GM12878 (cell line): ENCODE measurements at regions not wholly inside any gene's neighbourhood (a gene's known extent, or its start where the extent isn't known, plus 50 kb on each side); places are given as distances from the start of the nearest gene placed in this dataset.

Experiments
- ATAC-seq: fragments of 200-7000 bp; cut with Tn5 transposase; 3 replicates; pipeline ENCODE4 v1.9.1; 2020; ENCODE audit warnings: mild to moderate bottlenecking, moderate library complexity
- BruUV-seq: library from RNA; stranded (reverse); fragments of 400-500 nt; replicated peaks from 2 replicates; lab custom pipeline; 2021; lab: Mats Ljungman, UMichigan
- CTCF ChIA-PET: fragments of 300-600 bp; sonication (Branson Sonifier 250); formaldehyde crosslinking; extraction: SDS; loops from one replicate; lab custom pipeline; 2021; ENCODE audit warnings: inconsistent platforms; lab: Yijun Ruan, JAX
- POLR2A ChIA-PET: fragments of 350-600 bp; formaldehyde crosslinking; extraction: SDS; loops from one replicate; lab custom pipeline; 2021; ENCODE audit warnings: inconsistent platforms; lab: Charles Lee
- RAD21 ChIA-PET: fragments of 300-600 bp; sonication (Branson Sonifier 250); formaldehyde crosslinking; loops from one replicate; lab custom pipeline; 2023; ENCODE audit warnings: antibody characterized with exemption; ENCODE audit not compliant: unreplicated experiment; lab: Charles Lee
- SMC1A ChIA-PET: fragments of 300-600 bp; sonication (Branson Sonifier 250); formaldehyde crosslinking; loops from one replicate; lab custom pipeline; 2023; ENCODE audit not compliant: unreplicated experiment, uncharacterized antibody; lab: Charles Lee
- DNase-seq: peaks from one replicate; pipeline ENCODE4 v3.0.0-alpha.2; 2011; ENCODE audit warnings: low read depth, low spot score
- FAIRE-seq: peaks from 3 replicates; lab custom pipeline; 2011; peaks lifted over from hg19 to GRCh38; lab: Jason Lieb, UNC
- H2AFZ ChIP-seq: 2 replicates; pipeline ENCODE4 v1.6.0; 2011; ENCODE audit warnings: low read depth, low read length, control low read depth; ENCODE audit not compliant: control insufficient read depth
- H3K27ac ChIP-seq: 2 replicates; pipeline ENCODE4 v1.5.1; 2011; ENCODE audit warnings: control low read depth; ENCODE audit not compliant: control insufficient read depth, insufficient read depth
- H3K27me3 ChIP-seq, 2 experiments: replicated peaks in 1 of 2; 2 replicates each; pipeline versions ENCODE4 v1.6.0 to v1.6.1; 2011; ENCODE audit warnings: low read length in 1 of 2; ENCODE audit not compliant: control insufficient read depth in 2 of 2, insufficient read depth in 2 of 2
- H3K36me3 ChIP-seq, 2 experiments: 2 replicates each; pipeline ENCODE4 v1.5.1; 2011; ENCODE audit warnings: low read length in 1 of 2; ENCODE audit not compliant: control insufficient read depth in 2 of 2, insufficient read depth in 2 of 2
- H3K4me1 ChIP-seq: 2 replicates; pipeline ENCODE4 v1.6.1; 2011; ENCODE audit warnings: mild to moderate bottlenecking, low read length, moderate library complexity, mixed read lengths; ENCODE audit not compliant: control insufficient read depth, insufficient read depth
- H3K4me2 ChIP-seq: 2 replicates; pipeline ENCODE4 v1.6.0; 2011; ENCODE audit warnings: control low read depth; ENCODE audit not compliant: control insufficient read depth, insufficient read depth
- H3K4me3 ChIP-seq: fragments of 200-600 bp; sonication (generic); 2 replicates; pipeline ENCODE4 v1.5.1; 2016
- H3K79me2 ChIP-seq: 2 replicates; pipeline ENCODE4 v1.6.0; 2011; ENCODE audit warnings: low read length; ENCODE audit not compliant: control insufficient read depth, insufficient read depth
- H3K9ac ChIP-seq: 2 replicates; pipeline ENCODE4 v1.8.0; 2011; ENCODE audit warnings: low read length, control low read depth, mixed read lengths; ENCODE audit not compliant: control insufficient read depth, insufficient read depth
- H3K9me3 ChIP-seq: replicated peaks from 3 replicates; pipeline ENCODE4 v1.5.1; 2011; ENCODE audit warnings: mild to moderate bottlenecking, low read length; ENCODE audit not compliant: control insufficient read depth, insufficient read depth
- H4K20me1 ChIP-seq: 2 replicates; pipeline ENCODE4 v1.6.0; 2011; ENCODE audit not compliant: control insufficient read depth, insufficient read depth
- E2F4 ChIP-seq: IDR thresholded peaks from 2 replicates; pipeline ENCODE4 v1.6.1; 2012; ENCODE audit warnings: low read depth, low read length, improper control_type of control experiment
- HCFC1 ChIP-seq: fragments of 150-350 bp; IDR thresholded peaks from 2 replicates; pipeline ENCODE4 v1.6.1; 2014; ENCODE audit warnings: low read length
- SREBF2 ChIP-seq: IDR thresholded peaks from 2 replicates; pipeline ENCODE4 v1.6.1; 2012; ENCODE audit warnings: mild to moderate bottlenecking, low read length
- ZBED1 ChIP-seq: IDR thresholded peaks from 2 replicates; pipeline ENCODE4 v1.6.1; 2016; ENCODE audit warnings: borderline replicate concordance
- ZBTB4 ChIP-seq: fragments of 450-650 bp; formaldehyde crosslinking; IDR thresholded peaks from 2 replicates; pipeline ENCODE4 v1.4.0; 2022; ENCODE audit warnings: mild to moderate bottlenecking, moderate library complexity
- ZNF24 ChIP-seq: fragments of 450-650 bp; IDR thresholded peaks from 2 replicates; pipeline ENCODE4 v1.6.1; 2017; ENCODE audit warnings: antibody characterized with exemption, mild to moderate bottlenecking
- WGBS: methylation state at CpG from one replicate; pipeline ENCODE4 v1.1.6; 2016; ENCODE audit warnings: low lambda C conversion rate; ENCODE audit not compliant: insufficient replicate concordance, insufficient coverage; ENCODE audit errors: missing lambda C conversion rate; 5-methylcytosine and 5-hydroxymethylcytosine counted together
- in situ Hi-C: fragments of 300-500 bp; cut with MboI; formaldehyde crosslinking; loops from 9 replicates; pipeline ENCODE4 v1.14.3; 2018; ENCODE audit warnings: mixed read lengths
- intact Hi-C: fragments of 100-400 bp; cut with micrococcal nuclease; formaldehyde crosslinking; loops from one replicate; pipeline ENCODE4 v1.14.2; 2022; ENCODE audit not compliant: unreplicated experiment
- TF ChIP-seq, protein P1 (sequence below): fragments of 450-650 bp; formaldehyde crosslinking; IDR thresholded peaks from 2 replicates; pipeline ENCODE4 v1.5.0; 2022; ENCODE audit warnings: mild to moderate bottlenecking, missing genetic modification characterization

- DNase-seq (no peak), ATAC-seq (no peak), FAIRE-seq (no peak)
- ChIA-PET POLR2A (no interaction called here), SMC1A (interaction anchor here (1.9 kb wide), 1 partner anchor 18 kb away, joined by 4 read pairs; no protein-coding TSS in a partner anchor), RAD21 (no interaction called here), CTCF (interaction anchor here (0.6 to 0.8 kb wide), 3 partner anchors 16 to 1646 kb away, joined by 3 read pairs; no protein-coding TSS in a partner anchor)
- Histone ChIP-seq H3K36me3 (no peaks in the 10 kb centered on the region), H4K20me1 (no peaks in the 10 kb centered on the region), H3K4me3 (no peak overlapping the region), H3K9me3 (no peaks in the 10 kb centered on the region), H3K27ac (no peak overlapping the region), H3K9ac (no peak overlapping the region), H3K4me1 (no peaks in the 10 kb centered on the region), H2AFZ (no peak overlapping the region), H3K4me2 (no peak overlapping the region), H3K27me3 (no peaks in the 10 kb centered on the region), H3K79me2 (no peaks in the 10 kb centered on the region)
- in situ Hi-C loops (no loop called here), intact Hi-C loops (no loop called here)
- TF ChIP-seq HCFC1 = no peak
- TF ChIP-seq SREBF2 = no peak
- no peak for TF ChIP-seq ZBTB4 (CRISPR knock-in tag)
- no peak for TF ChIP-seq E2F4
- TF ChIP-seq ZNF24 = peak; percentile 92
- no peak for TF ChIP-seq ZBED1
- TF ChIP-seq, protein P1, sequence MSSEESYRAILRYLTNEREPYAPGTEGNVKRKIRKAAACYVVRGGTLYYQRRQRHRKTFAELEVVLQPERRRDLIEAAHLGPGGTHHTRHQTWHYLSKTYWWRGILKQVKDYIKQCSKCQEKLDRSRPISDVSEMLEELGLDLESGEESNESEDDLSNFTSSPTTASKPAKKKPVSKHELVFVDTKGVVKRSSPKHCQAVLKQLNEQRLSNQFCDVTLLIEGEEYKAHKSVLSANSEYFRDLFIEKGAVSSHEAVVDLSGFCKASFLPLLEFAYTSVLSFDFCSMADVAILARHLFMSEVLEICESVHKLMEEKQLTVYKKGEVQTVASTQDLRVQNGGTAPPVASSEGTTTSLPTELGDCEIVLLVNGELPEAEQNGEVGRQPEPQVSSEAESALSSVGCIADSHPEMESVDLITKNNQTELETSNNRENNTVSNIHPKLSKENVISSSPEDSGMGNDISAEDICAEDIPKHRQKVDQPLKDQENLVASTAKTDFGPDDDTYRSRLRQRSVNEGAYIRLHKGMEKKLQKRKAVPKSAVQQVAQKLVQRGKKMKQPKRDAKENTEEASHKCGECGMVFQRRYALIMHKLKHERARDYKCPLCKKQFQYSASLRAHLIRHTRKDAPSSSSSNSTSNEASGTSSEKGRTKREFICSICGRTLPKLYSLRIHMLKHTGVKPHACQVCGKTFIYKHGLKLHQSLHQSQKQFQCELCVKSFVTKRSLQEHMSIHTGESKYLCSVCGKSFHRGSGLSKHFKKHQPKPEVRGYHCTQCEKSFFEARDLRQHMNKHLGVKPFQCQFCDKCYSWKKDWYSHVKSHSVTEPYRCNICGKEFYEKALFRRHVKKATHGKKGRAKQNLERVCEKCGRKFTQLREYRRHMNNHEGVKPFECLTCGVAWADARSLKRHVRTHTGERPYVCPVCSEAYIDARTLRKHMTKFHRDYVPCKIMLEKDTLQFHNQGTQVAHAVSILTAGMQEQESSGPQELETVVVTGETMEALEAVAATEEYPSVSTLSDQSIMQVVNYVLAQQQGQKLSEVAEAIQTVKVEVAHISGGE (CRISPR knock-in tag) = no peak
- WGBS = 50% methylated on average over 1 of the region's 1 CpG
- BruUV-seq = no TSS peak
Measured at GRCh38 chr3:31189330-31189729, 294.9 kb upstream of the GADL1 start.
